GM10248 (cell line): ENCODE measurements at regions not wholly inside any gene's neighbourhood (a gene's known extent, or its start where the extent isn't known, plus 50 kb on each side); places are given as distances from the start of the nearest gene placed in this dataset.

Experiments
- CTCF ChIA-PET: fragments of 300-600 bp; sonication (Branson Sonifier 250); formaldehyde crosslinking; extraction: SDS; loops from one replicate; lab custom pipeline; 2021; ENCODE audit warnings: antibody characterized with exemption; lab: Yijun Ruan, JAX
- POLR2A ChIA-PET: fragments of 350-650 bp; sonication (Branson Sonifier 250); formaldehyde crosslinking; extraction: SDS; loops from one replicate; lab custom pipeline; 2020; ENCODE audit warnings: antibody characterized with exemption; lab: Yijun Ruan, JAX
- DNase-seq: peaks from one replicate; pipeline ENCODE4 v3.0.0; 2012; ENCODE audit errors: extremely low spot score
- CTCF ChIP-seq: IDR thresholded peaks from 2 replicates; pipeline ENCODE4 v1.5.1; 2012; ENCODE audit warnings: mild to moderate bottlenecking, low read depth; ENCODE audit errors: extremely low read depth, missing control alignments, control extremely low read depth

DNA sequence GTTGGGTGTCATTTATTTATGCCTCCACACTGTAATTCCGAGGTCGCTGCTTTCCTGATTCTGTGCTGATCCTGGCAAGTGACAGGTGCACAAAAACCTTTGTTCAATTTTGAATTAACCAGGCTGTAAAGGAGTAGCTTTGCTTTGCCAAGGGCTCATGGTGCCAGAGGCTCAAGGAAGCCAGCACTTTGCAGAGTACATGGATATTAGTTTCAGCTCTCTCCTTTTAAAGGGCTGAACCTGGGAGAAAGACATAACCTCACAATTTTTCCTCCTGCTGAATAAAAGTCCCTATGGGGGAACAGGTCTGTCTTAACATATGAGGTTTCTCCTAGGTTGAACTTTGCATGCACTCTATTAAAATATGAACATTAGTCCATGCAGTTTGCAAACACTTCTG is 227.6 kb upstream of the WSB1 start:
- TF ChIP-seq CTCF, result no peak
- POLR2A ChIA-PET, result no interaction called here
- CTCF ChIA-PET, result no interaction called here
- no peak for DNase-seq

GRCh38 chr17:27069842-27070508 is 223.9 kb upstream of the WSB1 start:
- TF ChIP-seq CTCF, result no peak
- POLR2A ChIA-PET, result no interaction called here
- CTCF ChIA-PET, result no interaction called here
- no peak for DNase-seq

GRCh38 chr17:27070836-27071235 is 223.1 kb upstream of the WSB1 start:
- TF ChIP-seq CTCF, result no peak
- ChIA-PET POLR2A (no interaction called here), CTCF (interaction anchor here (1.4 kb wide), 2 partner anchors 9 to 11 kb away, joined by 3 read pairs; no protein-coding TSS in a partner anchor)
- DNase-seq, result no peak

DNA sequence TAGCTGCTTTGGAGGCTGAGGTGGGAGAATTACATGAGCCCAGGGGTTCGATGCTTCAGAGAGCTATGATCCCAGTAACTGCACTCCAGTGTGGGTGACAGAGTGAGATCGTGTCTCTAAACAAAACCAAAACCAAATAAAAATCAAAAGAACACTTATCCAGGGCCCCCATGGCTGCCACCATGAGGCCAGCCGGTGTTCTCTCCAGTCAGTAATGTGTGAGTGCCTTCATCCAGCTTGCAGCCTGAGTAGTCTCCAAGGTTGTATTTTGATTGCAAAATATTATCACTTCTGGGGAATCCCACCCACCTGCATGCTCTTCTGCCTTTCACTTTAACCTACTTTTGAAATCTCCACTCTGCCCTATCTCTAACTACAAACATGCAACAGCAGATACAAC is 221.0 kb upstream of the WSB1 start:
- no peak for TF ChIP-seq CTCF
- POLR2A ChIA-PET, result no interaction called here
- CTCF ChIA-PET, result interaction anchor here (1.3 kb wide), 1 partner anchor 127 kb away, joined by 3 read pairs; no protein-coding TSS in a partner anchor
- DNase-seq, result no peak

DNA sequence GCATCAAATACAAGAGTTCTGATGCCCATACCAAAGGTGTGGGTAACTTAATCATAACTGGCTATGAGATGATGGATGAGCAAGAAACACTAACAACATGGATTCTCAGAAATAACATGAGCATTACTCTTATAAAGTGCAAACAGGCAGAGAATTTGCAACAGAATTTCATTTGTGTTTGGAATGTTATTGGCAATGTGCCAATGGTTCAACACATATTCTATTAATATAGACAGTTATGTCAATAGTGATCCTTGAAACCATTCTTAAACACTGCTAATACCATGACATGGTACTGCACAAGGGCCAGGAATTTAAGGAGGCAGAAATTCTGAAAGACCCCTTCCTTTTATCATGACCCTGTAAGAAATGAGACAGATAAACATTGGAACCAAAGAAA is 217.1 kb upstream of the WSB1 start:
- ChIA-PET POLR2A (no interaction called here), CTCF (no interaction called here)
- TF ChIP-seq CTCF, result no peak
- DNase-seq, result no peak

DNA sequence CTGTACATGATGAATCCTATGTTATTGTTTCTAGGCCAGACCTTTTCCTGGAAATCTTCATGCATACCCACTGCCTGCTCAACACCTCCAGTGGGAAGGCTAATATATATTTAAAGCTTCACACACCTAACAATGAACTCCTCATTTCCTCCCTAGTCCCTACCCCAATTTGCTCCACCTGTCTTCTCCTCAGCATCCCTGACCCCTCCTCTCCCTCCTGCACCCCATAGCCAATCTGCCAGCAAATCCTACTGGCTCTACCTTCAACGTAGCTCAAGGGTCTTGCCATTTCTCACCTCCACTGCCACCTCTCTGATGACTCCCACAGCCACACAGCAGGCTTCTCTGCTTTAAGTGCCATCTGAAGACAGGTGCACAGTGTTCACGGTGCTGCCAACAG is 215.6 kb upstream of the WSB1 start:
- no peak for TF ChIP-seq CTCF
- ChIA-PET CTCF (no interaction called here), POLR2A (no interaction called here)
- no peak for DNase-seq

GRCh38 chr17:27079660-27080059 is 214.3 kb upstream of the WSB1 start:
- TF ChIP-seq CTCF, result no peak
- POLR2A ChIA-PET, result no interaction called here
- DNase-seq, result no peak
- CTCF ChIA-PET, result interaction anchor here (1.4 kb wide), 1 partner anchor 8 kb away, joined by 3 read pairs; no protein-coding TSS in a partner anchor
